Suprapubic skin (tissue), 3 donors: ENCODE measurements at regions not wholly inside any gene's neighbourhood (a gene's known extent, or its start where the extent isn't known, plus 50 kb on each side); places are given as distances from the start of the nearest gene placed in this dataset.

Source experiments
- POLR2A ChIP-seq, 2 donors: fragments of 450-650 bp; IDR thresholded peaks; one replicate each; pipeline ENCODE4 v1.6.1; 2017; ENCODE audit warnings: antibody characterized with exemption in 2 of 2, mild to moderate bottlenecking in 2 of 2, moderate library complexity in 2 of 2
- TF ChIP-seq, protein P1 (sequence below), 2 donors: fragments of 200-600 bp in 1 of 2; fragments of 450-650 bp in 1 of 2; sonication (generic) in 1 of 2; IDR thresholded peaks; one replicate each; pipeline ENCODE4 v1.5.1; 2016 to 2019; ENCODE audit warnings: antibody characterized with exemption in 2 of 2, mild to moderate bottlenecking in 1 of 2, moderate library complexity in 1 of 2

DNA sequence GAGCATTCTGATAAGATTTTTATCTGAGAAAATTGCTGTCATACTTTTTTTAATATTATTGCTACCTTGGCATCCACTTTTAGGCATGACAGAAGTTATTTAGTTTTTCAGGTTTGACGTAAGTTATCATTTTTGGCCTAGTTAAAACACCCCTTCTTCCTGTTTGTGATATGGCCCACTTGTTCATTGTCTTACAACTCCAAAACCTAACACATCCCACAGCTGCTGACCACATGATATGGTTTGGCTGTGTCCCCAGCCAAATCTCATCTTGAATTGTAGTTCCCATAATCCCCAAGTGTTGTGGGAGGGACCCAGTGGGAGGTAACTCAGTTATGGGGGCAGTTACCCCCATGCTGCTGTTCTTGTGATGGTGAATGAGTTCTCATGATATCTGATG is 388.1 kb downstream of the SLC4A3 start:
- no peak for TF ChIP-seq POLR2A (IDR thresholded peaks at IDR 0.05)
- TF ChIP-seq, protein P1, sequence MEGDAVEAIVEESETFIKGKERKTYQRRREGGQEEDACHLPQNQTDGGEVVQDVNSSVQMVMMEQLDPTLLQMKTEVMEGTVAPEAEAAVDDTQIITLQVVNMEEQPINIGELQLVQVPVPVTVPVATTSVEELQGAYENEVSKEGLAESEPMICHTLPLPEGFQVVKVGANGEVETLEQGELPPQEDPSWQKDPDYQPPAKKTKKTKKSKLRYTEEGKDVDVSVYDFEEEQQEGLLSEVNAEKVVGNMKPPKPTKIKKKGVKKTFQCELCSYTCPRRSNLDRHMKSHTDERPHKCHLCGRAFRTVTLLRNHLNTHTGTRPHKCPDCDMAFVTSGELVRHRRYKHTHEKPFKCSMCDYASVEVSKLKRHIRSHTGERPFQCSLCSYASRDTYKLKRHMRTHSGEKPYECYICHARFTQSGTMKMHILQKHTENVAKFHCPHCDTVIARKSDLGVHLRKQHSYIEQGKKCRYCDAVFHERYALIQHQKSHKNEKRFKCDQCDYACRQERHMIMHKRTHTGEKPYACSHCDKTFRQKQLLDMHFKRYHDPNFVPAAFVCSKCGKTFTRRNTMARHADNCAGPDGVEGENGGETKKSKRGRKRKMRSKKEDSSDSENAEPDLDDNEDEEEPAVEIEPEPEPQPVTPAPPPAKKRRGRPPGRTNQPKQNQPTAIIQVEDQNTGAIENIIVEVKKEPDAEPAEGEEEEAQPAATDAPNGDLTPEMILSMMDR (IDR thresholded peaks at IDR 0.05): no peak
